OCI-LY7 (cell line): ENCODE measurements at regions not wholly inside any gene's neighbourhood (a gene's known extent, or its start where the extent isn't known, plus 50 kb on each side); places are given as distances from the start of the nearest gene placed in this dataset.
"Not testable (repeated sequence)": the region's sequence is repeated elsewhere in the genome, so short reads cannot be mapped to it uniquely, and the experiment has no call there.

Experiments used
- BruUV-seq: library from RNA; stranded (reverse); fragments of 400-500 nt; replicated peaks from 2 replicates; lab custom pipeline; 2021; lab: Mats Ljungman, UMichigan
- CTCF ChIA-PET: fragments of 300-600 bp; sonication (Branson Sonifier 250); formaldehyde crosslinking; loops from one replicate; lab custom pipeline; 2022; ENCODE audit warnings: antibody characterized with exemption; ENCODE audit not compliant: unreplicated experiment; lab: Charles Lee
- POLR2A ChIA-PET: fragments of 300-600 bp; sonication (Branson Sonifier 250); formaldehyde crosslinking; loops from one replicate; lab custom pipeline; 2022; ENCODE audit warnings: antibody characterized with exemption; lab: Charles Lee
- DNase-seq: peaks from one replicate; pipeline ENCODE4 v3.0.0-alpha.2; 2015; ENCODE audit warnings: low spot score
- H2AFZ ChIP-seq: fragments of 200-600 bp; sonication (generic), shearing (Covaris generic); 2 replicates; pipeline ENCODE4 v1.6.1; 2014; ENCODE audit warnings: mild to moderate bottlenecking, antibody characterized with exemption, low read length, moderate library complexity
- H3K27ac ChIP-seq: fragments of 200-600 bp; sonication (generic); 2 replicates; pipeline ENCODE4 v1.5.1; 2014; ENCODE audit warnings: mixed run types, low read depth, mild to moderate bottlenecking, moderate library complexity, low read length, inconsistent platforms; ENCODE audit not compliant: poor library complexity, severe bottlenecking
- H3K36me3 ChIP-seq: fragments of 200-600 bp; sonication (generic); 2 replicates; pipeline ENCODE4 v1.6.1; 2014; ENCODE audit warnings: mild to moderate bottlenecking, antibody characterized with exemption, low read length, moderate library complexity, mixed read lengths; ENCODE audit not compliant: insufficient read depth
- H3K4me1 ChIP-seq: fragments of 200-600 bp; sonication (generic); 2 replicates; pipeline ENCODE4 v1.5.1; 2014; ENCODE audit warnings: mild to moderate bottlenecking, low read length; ENCODE audit not compliant: insufficient read depth, poor library complexity, severe bottlenecking
- H3K4me2 ChIP-seq: fragments of 200-600 bp; sonication (generic); 2 replicates; pipeline ENCODE4 v1.6.1; 2014; ENCODE audit warnings: mild to moderate bottlenecking, low read length
- H3K4me3 ChIP-seq: fragments of 200-600 bp; sonication (generic); 2 replicates; pipeline ENCODE4 v1.5.1; 2014; ENCODE audit warnings: mild to moderate bottlenecking, low read depth, low read length; ENCODE audit not compliant: poor library complexity, severe bottlenecking
- H3K79me2 ChIP-seq: fragments of 200-600 bp; sonication (generic); 2 replicates; pipeline ENCODE4 v1.6.1; 2016; ENCODE audit warnings: low read depth, mild to moderate bottlenecking, low read length, moderate library complexity, mixed read lengths; ENCODE audit not compliant: insufficient read depth
- H3K9me2 ChIP-seq: fragments of 200-600 bp; sonication (generic); 2 replicates; pipeline ENCODE4 v1.6.1; 2016; ENCODE audit warnings: mild to moderate bottlenecking, low read length, mixed read lengths; ENCODE audit not compliant: insufficient read depth
- H3K9me3 ChIP-seq: fragments of 200-600 bp; sonication (generic); 2 replicates; pipeline ENCODE4 v1.6.1; 2014; ENCODE audit warnings: mild to moderate bottlenecking, mixed run types, low read length, mixed read lengths
- H4K20me1 ChIP-seq: fragments of 200-600 bp; sonication (generic); 2 replicates; pipeline ENCODE4 v1.6.1; 2014; ENCODE audit warnings: mild to moderate bottlenecking, antibody characterized with exemption, low read length, moderate library complexity, mixed read lengths; ENCODE audit not compliant: insufficient read depth
- CTCF ChIP-seq: fragments of 200-600 bp; sonication (generic); conservative IDR thresholded peaks from 2 replicates; pipeline ENCODE4 v1.5.1; 2014; ENCODE audit warnings: mild to moderate bottlenecking, antibody characterized with exemption, low read length, moderate library complexity, mixed read lengths
- EZH2phosphoT487 ChIP-seq: fragments of 200-600 bp; sonication (generic); IDR thresholded peaks from 2 replicates; pipeline ENCODE4 v1.6.1; 2018; ENCODE audit warnings: low read depth, borderline replicate concordance, mild to moderate bottlenecking, mixed run types, antibody characterized with exemption, low read length, moderate library complexity, mixed read lengths
- intact Hi-C: fragments of 100-400 bp; cut with micrococcal nuclease; formaldehyde crosslinking; loops from one replicate; pipeline ENCODE4 v1.10.0; 2022; ENCODE audit not compliant: unreplicated experiment

GRCh38 chr4:26242451-26242850, 78.4 kb upstream of the RBPJ start:
- H3K4me1 ChIP-seq: no peaks in the 10 kb centered on the region
- no peak overlapping the region for H2AFZ ChIP-seq
- H3K4me3 ChIP-seq: no peak overlapping the region
- DNase-seq: no peak
- no peak overlapping the region for H3K27ac ChIP-seq
- no peaks in the 10 kb centered on the region for H3K9me3 ChIP-seq
- H3K36me3 ChIP-seq: no peaks in the 10 kb centered on the region
- no peaks in the 10 kb centered on the region for H3K9me2 ChIP-seq
- H3K4me2 ChIP-seq: no peak overlapping the region
- no TSS peak for BruUV-seq
- H4K20me1 ChIP-seq: no peaks in the 10 kb centered on the region
- ChIA-PET POLR2A (no interaction called here), CTCF (no interaction called here)
- TF ChIP-seq CTCF (no peak), EZH2phosphoT487 (no peak)
- no peaks in the 10 kb centered on the region for H3K79me2 ChIP-seq
- intact Hi-C loops: no loop called here

GRCh38 chr4:26244138-26244537, 76.7 kb upstream of the RBPJ start:
- H3K4me2 ChIP-seq, H3K36me3 ChIP-seq, POLR2A ChIA-PET, H3K9me2 ChIP-seq, H3K9me3 ChIP-seq, CTCF ChIA-PET, H3K4me3 ChIP-seq, H4K20me1 ChIP-seq, H3K79me2 ChIP-seq, intact Hi-C loops, H2AFZ ChIP-seq, BruUV-seq, DNase-seq, H3K4me1 ChIP-seq, H3K27ac ChIP-seq: not testable (repeated sequence)

GRCh38 chr4:26248647-26249046, 72.2 kb upstream of the RBPJ start:
- intact Hi-C loops: no loop called here
- no peaks in the 10 kb centered on the region for H4K20me1 ChIP-seq
- no peak overlapping the region for H3K27ac ChIP-seq
- no peaks in the 10 kb centered on the region for H3K4me1 ChIP-seq
- TF ChIP-seq EZH2phosphoT487 (no peak), CTCF (no peak)
- H3K36me3 ChIP-seq: no peaks in the 10 kb centered on the region
- no peak overlapping the region for H3K4me2 ChIP-seq
- no peaks in the 10 kb centered on the region for H3K9me2 ChIP-seq
- no TSS peak for BruUV-seq
- no peak overlapping the region for H3K4me3 ChIP-seq
- no peaks in the 10 kb centered on the region for H3K79me2 ChIP-seq
- ChIA-PET CTCF (no interaction called here), POLR2A (interaction anchor here (0.6 kb wide), 2 partner anchors 364 to 1099 kb away, joined by 3 to 4 read pairs; no protein-coding TSS in a partner anchor)
- H3K9me3 ChIP-seq: no peaks in the 10 kb centered on the region
- no peak overlapping the region for H2AFZ ChIP-seq
- no peak for DNase-seq
